T-helper 2 cell (primary cell): ENCODE measurements at regions not wholly inside any gene's neighbourhood (a gene's known extent, or its start where the extent isn't known, plus 50 kb on each side); places are given as distances from the start of the nearest gene placed in this dataset.

Source experiments
- DNase-seq, 5 experiments: peaks; one replicate each; pipeline versions ENCODE4 v3.0.0 to v3.0.0-alpha.2; 2012 to 2022

- no peak for DNase-seq
Measured at GRCh38 chr10:21002091-21002878, 105.2 kb upstream of the NEBL start.

DNA sequence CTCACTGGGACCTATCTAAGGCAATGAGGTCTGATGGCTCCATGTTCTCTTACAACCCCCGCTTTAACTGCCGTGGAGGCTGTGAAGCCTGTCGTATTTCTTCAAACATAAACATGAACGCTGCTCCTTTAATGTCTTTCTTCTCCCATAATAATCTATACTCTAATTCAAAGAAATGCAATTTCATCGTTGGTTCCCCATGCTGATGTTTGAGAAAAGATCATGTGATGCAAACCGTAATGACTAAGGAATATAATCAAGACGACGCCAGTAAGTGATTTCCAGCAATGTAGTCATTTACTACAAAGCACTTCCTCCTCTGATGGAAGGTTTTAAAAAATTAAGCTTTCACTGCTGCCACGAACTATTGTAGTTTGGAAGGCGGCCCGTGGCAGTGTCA, 102.6 kb upstream of the NEBL start:
- DNase-seq, result no peak

- no peak for DNase-seq
Measured at GRCh38 chr10:20998036-20998435, 100.9 kb upstream of the NEBL start.

DNA sequence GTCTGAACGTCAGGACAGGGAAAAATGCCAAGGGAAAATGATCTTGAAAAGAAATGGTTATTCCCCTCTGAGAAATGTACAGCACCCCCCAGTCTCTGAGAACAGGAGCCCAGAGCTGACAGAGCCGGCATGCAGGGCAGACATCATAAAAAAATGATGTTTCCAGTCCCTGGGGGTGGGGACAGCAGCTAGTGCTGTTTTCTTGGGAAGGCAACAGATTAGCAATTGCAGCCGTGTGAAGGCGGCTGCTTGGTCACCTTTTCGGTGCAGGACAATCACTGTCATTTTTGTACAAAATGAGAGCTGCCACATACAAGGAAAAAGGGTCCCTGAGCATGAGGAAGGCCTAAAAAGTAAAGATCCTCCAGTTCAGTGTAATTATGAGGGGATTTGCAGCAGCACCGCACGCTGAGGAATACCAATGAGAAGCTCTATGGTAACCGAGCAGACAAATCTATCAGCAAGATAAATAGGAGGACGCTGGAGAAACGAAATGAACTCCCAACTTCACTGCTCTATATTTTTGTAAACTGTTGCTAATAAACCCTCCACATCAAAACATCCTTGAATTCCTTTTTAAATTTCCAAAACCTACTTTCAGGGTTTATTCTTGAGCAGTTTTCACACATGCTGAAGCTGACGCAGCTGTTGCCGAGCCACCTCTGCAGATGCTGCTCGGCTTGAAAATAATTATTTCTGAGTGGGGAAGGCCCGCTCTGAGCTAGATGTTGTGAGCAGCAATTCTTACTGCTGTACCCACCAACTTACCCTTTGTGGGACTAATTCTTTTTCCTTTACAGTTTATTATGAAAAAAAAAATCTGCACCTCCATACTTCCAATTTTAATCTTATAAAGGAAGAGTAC, 98.2 kb upstream of the NEBL start:
- no peak for DNase-seq

DNA sequence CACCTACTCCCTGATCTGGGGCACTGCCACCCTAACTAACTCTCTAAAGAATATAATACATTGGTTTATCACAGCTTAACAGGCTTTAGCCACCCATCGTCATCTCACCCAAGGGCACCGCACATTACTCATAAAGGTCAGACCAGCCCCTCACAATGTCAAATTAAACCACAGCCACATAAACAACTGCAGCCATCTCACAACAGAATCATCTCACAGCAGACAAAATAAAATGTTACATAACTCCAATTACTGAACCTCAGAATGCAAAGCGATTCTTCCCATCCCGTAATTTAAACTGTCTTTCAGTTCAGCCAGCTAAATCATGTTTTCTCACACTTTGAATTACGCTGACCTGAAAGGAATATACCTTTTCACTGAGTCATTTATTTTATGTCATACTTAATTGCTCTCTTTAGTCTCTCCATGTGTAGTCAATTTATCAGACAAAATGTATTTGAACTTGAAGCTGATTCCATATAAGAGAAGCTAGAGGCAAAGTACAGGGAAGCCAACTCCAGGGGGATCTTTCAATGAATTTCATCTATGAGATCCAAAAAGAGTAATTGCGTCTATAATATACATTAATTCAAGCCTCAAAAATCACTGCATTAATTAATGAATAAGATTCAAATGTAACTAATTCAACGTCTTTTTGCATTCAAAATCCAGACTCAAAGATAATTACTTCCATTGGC, 96.9 kb upstream of the NEBL start:
- no peak for DNase-seq

DNA sequence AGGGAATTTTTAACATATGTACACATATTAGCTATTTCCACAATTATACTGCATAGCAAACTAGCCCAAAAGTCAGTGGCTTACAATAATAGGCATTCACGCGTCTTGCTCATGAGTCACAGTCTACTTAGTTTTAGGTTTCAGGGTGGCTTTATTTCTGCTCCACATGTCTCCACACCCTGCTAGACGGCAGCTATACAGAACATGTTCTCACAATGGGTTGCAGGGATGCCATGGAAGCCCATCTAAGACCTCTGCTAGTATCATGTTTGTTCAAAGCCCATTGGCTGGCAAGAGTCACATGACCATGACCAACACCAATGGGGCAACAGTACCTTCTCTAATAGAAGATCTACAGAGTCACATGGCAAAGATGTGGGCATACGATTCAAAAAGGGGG, 96.3 kb upstream of the NEBL start:
- DNase-seq, result no peak

- DNase-seq, result no peak
Measured at GRCh38 chr10:20991526-20991925, 94.4 kb upstream of the NEBL start.

- DNase-seq, result no peak
Measured at GRCh38 chr10:20990604-20991003, 93.5 kb upstream of the NEBL start.

DNA sequence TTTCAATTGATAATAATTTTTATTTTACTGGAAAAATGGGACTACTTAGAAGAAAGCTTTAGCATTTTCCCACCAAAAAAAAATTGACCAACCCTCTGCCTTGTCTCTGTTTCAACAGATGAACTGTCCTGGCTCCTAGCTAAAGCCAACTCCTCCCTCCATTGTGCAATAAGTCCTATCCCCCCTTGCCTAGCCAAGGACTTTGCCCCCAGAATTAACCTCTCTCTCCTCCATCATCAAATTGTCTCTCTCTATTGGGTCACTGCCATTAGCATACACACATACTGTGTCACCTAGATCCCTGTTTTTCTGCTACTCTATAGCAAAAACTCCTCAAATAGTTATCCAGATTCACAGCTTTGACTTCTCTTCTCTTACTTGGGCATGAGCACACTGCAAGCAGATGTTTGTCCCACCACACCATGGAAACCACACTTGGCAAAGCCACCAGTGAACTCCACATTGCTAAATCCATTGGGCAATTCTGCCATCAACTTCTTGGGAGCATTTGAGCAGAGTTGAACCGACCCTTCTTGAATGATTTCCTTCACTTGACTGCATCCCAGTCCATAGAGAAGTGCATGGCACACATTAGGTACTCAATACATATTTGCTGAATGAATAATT, 91.4 kb upstream of the NEBL start:
- no peak for DNase-seq

- DNase-seq, result no peak
Measured at GRCh38 chr10:20986049-20986448, 88.9 kb upstream of the NEBL start.

DNA sequence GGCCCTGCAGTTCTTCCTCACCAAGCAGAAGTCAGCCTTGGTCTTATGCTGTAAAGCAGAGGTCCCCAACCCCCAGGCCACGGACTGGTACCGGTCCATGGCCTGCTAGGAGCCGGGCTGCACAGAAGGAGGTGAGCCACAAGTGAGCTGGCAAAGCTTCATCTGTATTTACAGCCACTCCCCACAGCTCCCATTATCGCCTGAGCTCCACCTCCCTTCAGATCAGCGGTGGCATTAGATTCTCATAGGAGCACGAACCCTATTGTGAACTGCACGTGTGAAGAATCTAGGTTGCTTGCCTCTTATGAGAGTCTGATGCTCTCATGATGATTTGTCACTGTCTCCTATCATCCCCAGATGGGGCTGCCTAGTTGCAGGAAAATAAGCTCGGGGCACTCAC, 87.6 kb upstream of the NEBL start:
- DNase-seq, result no peak

DNA sequence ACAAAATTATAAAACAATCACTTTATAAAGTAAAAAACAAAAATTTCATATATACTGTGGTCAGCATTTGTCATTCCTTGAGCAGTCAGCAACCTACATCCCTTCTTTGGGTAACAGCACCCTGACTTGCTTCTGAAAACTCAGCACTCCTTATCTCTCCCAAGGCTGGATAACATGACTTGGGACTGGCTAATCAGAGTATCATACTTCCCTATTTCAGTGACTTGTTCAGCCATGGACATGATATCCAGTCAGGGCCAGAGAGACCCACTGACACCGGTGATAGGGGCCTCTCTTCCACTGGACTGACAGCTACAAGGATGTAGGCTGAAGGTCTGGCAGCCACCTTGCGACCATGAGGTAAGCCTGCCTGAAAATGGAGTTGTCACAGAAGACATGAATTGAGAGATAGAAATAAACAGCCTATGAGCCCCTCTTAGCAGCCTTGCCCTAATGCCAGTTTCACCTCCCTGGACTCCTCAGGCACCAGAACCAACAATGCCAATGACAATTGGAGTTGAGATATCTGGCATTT, 84.4 kb upstream of the NEBL start:
- DNase-seq, result no peak

GRCh38 chr10:20978617-20979016, 81.5 kb upstream of the NEBL start:
- DNase-seq, result no peak

- no peak for DNase-seq
Measured at GRCh38 chr10:20977300-20977699, 80.2 kb upstream of the NEBL start.

- no peak for DNase-seq
Measured at GRCh38 chr10:20976891-20977290, 79.8 kb upstream of the NEBL start.

GRCh38 chr10:20976390-20976789, 79.3 kb upstream of the NEBL start:
- DNase-seq, result no peak

GRCh38 chr10:20975236-20975635, 78.1 kb upstream of the NEBL start:
- DNase-seq, result no peak

GRCh38 chr10:20972925-20973324, 75.8 kb upstream of the NEBL start:
- DNase-seq, result no peak

GRCh38 chr10:20971901-20972300, 74.8 kb upstream of the NEBL start:
- DNase-seq, result no peak

GRCh38 chr10:20970708-20971107, 73.6 kb upstream of the NEBL start:
- no peak for DNase-seq

- DNase-seq, result no peak
Measured at GRCh38 chr10:20970044-20970443, 72.9 kb upstream of the NEBL start.

GRCh38 chr10:20966426-20966825, 69.3 kb upstream of the NEBL start:
- no peak for DNase-seq
